Kidney (tissue), 13 donors: ENCODE measurements at regions not wholly inside any gene's neighbourhood (a gene's known extent, or its start where the extent isn't known, plus 50 kb on each side); places are given as distances from the start of the nearest gene placed in this dataset.
A peak's percentile ranks its signal among the peaks of the same experiment; 100 is the strongest.

Experiments
- DNase-seq, 5 donors: peaks; one replicate each; pipeline ENCODE4 v3.0.0-alpha.2; 2013 to 2020
- FAIRE-seq: peaks from 2 replicates; lab custom pipeline; 2012; peaks lifted over from hg19 to GRCh38; lab: Jason Lieb, UNC
- H3K27ac ChIP-seq, 2 donors: one replicate each; pipeline ENCODE4 v1.7.0; 2013; ENCODE audit warnings: low read depth in 2 of 2, low read length in 2 of 2, inconsistent platforms in 1 of 2
- H3K27me3 ChIP-seq: one replicate; pipeline ENCODE4 v1.7.1; 2013; ENCODE audit warnings: low read length, inconsistent platforms; ENCODE audit not compliant: control insufficient read depth, insufficient read depth
- H3K36me3 ChIP-seq, 3 donors: one replicate each; pipeline versions ENCODE4 v1.7.0 to v1.7.1; 2013; ENCODE audit warnings: low read length in 3 of 3, control low read depth in 1 of 3, inconsistent platforms in 1 of 3; ENCODE audit not compliant: insufficient read depth in 3 of 3, control insufficient read depth in 2 of 3
- H3K4me1 ChIP-seq, 3 donors: one replicate each; pipeline versions ENCODE4 v1.7.0 to v1.7.1; 2013; ENCODE audit warnings: low read length in 3 of 3, inconsistent platforms in 1 of 3, low read depth in 1 of 3; ENCODE audit not compliant: control insufficient read depth in 2 of 3, insufficient read depth in 2 of 3
- H3K4me3 ChIP-seq, 3 donors: one replicate each; pipeline versions ENCODE4 v1.7.0 to v1.8.1; 2013; ENCODE audit warnings: low read length in 3 of 3, control low read depth in 1 of 3, inconsistent platforms in 1 of 3
- H3K9ac ChIP-seq, 3 donors: one replicate each; pipeline versions ENCODE4 v1.7.0 to v1.7.1; 2013; ENCODE audit warnings: low read length in 3 of 3, control low read depth in 1 of 3, inconsistent platforms in 1 of 3
- H3K9me3 ChIP-seq, 3 donors: one replicate each; pipeline versions ENCODE4 v1.7.0 to v1.7.1; 2013; ENCODE audit warnings: low read length in 3 of 3, control low read depth in 1 of 3, inconsistent platforms in 1 of 3; ENCODE audit not compliant: control insufficient read depth in 2 of 3, insufficient read depth in 1 of 3
- CTCF ChIP-seq: IDR thresholded peaks from 3 replicates; pipeline ENCODE4 v1.5.1; 2012; ENCODE audit warnings: mild to moderate bottlenecking, moderate library complexity, borderline replicate concordance; ENCODE audit not compliant: insufficient read depth; ENCODE audit errors: extremely low read depth
- intact Hi-C: fragments of 100-400 bp; cut with DNase I; formaldehyde crosslinking; loops from one replicate; pipeline ENCODE4 v1.11.1; 2022
- donor health status: control.
- donor health status: control.
- donor health status: control.
- donor health status: control.
- donor health status: control.
- donor health status: DM: yes; HTN: yes; CAD: no.
- donor health status: Normal renal cell carcinoma (clear cell type).

DNA sequence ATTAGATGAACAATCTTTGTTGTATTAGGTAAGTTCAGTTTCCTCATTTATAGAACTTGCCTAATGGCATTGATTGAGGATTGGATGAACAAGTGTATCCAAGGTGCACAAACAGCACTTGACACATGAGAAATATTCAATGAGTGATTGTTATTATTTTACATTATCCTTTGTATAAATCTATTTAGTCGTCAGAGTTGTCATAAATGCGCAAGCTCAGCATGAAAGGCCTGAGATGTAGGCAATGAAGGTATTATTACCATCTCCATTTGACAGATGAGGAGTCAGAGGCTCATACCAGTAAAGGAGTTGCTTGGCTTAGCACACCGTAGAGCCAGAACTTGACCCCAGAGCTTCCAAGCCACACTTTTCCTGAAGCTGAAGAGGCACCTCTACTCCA is 291.4 kb downstream of the C1D start:
- no peak overlapping the region for H3K4me3 ChIP-seq
- no peak for TF ChIP-seq CTCF
- no peak overlapping the region for H3K9ac ChIP-seq
- DNase-seq (no peak), FAIRE-seq (no peak)
- H3K9me3 ChIP-seq, result no peaks in the 10 kb centered on the region
- peaks cover 0 to 2% (median 0%) of the 10 kb centered on the region in 3 donors for H3K4me1 ChIP-seq
- no peaks in the 10 kb centered on the region for H3K27me3 ChIP-seq
- intact Hi-C loops, result no loop called here
- H3K27ac ChIP-seq, result no peak overlapping the region
- no peaks in the 10 kb centered on the region for H3K36me3 ChIP-seq

- Histone ChIP-seq H3K9me3 (no peaks in the 10 kb centered on the region), H3K4me3 (no peak overlapping the region), H3K4me1 (peaks cover 0 to 2% (median 0%) of the 10 kb centered on the region in 3 donors), H3K27me3 (no peaks in the 10 kb centered on the region), H3K36me3 (no peaks in the 10 kb centered on the region), H3K9ac (no peak overlapping the region), H3K27ac (no peak overlapping the region)
- intact Hi-C loops, result no loop called here
- DNase-seq, result peak in 3 of 5 donors; percentile 15 to 89 (median 71)
- FAIRE-seq, result no peak
- TF ChIP-seq CTCF, result no peak
Observed at GRCh38 chr2:67772216-67773170, 290.3 kb downstream of the C1D start.

GRCh38 chr2:67773851-67774250 is 289.0 kb downstream of the C1D start:
- H3K36me3 ChIP-seq, result no peaks in the 10 kb centered on the region
- intact Hi-C loops, result no loop called here
- H3K4me1 ChIP-seq, result peaks cover 0 to 2% (median 0%) of the 10 kb centered on the region in 3 donors
- H3K9me3 ChIP-seq, result no peaks in the 10 kb centered on the region
- no peaks in the 10 kb centered on the region for H3K27me3 ChIP-seq
- H3K27ac ChIP-seq, result no peak overlapping the region
- no peak for TF ChIP-seq CTCF
- no peak overlapping the region for H3K4me3 ChIP-seq
- FAIRE-seq, result no peak
- DNase-seq, result no peak
- no peak overlapping the region for H3K9ac ChIP-seq
